Esophagus squamous epithelium (tissue), 4 donors: ENCODE measurements at regions not wholly inside any gene's neighbourhood (a gene's known extent, or its start where the extent isn't known, plus 50 kb on each side); places are given as distances from the start of the nearest gene placed in this dataset.

ENCODE experiments used
- CTCF ChIP-seq, 6 experiments: fragments of 450-650 bp in 4 of 6; fragments of 200-600 bp in 2 of 6; sonication (generic) in 2 of 6; IDR thresholded peaks; one replicate each; pipeline ENCODE4 v1.5.1; 2016 to 2019; ENCODE audit warnings: antibody characterized with exemption in 6 of 6, mild to moderate bottlenecking in 4 of 6, moderate library complexity in 4 of 6
- POLR2A ChIP-seq, 4 donors: fragments of 450-650 bp; IDR thresholded peaks; one replicate each; pipeline ENCODE4 v1.6.1; 2017; ENCODE audit warnings: antibody characterized with exemption in 4 of 4, mild to moderate bottlenecking in 4 of 4, moderate library complexity in 3 of 4

GRCh38 chr5:112608975-112609374 is 128.7 kb upstream of the APC start:
- no peak for TF ChIP-seq CTCF (IDR thresholded peaks at IDR 0.05)
- TF ChIP-seq POLR2A (IDR thresholded peaks at IDR 0.05): no peak
